T-helper 2 cell treated with Interferon-gamma antibody and Interleukin-4, amounts not matched to agents 5 μg/mL and 100 μg/mL, for 36 hours (primary cell): ENCODE measurements at regions not wholly inside any gene's neighbourhood (a gene's known extent, or its start where the extent isn't known, plus 50 kb on each side); places are given as distances from the start of the nearest gene placed in this dataset.

Experiments used
- DNase-seq: peaks from one replicate; pipeline ENCODE4 v3.0.0; 2021; ENCODE audit warnings: low spot score
- H3K27ac Mint-ChIP-seq: one replicate; pipeline ENCODE4 v1.8.0; 2021; ENCODE audit warnings: mild to moderate bottlenecking, mixed read lengths
- H3K27me3 Mint-ChIP-seq: one replicate; pipeline ENCODE4 v1.8.0; 2021; ENCODE audit warnings: low read depth, mixed read lengths
- H3K36me3 Mint-ChIP-seq: one replicate; pipeline ENCODE4 v1.8.0; 2021; ENCODE audit warnings: low read depth, mixed read lengths
- H3K4me1 Mint-ChIP-seq: one replicate; pipeline ENCODE4 v1.8.0; 2021; ENCODE audit warnings: low read depth, mixed read lengths
- H3K4me3 Mint-ChIP-seq: one replicate; pipeline ENCODE4 v1.8.0; 2022; ENCODE audit warnings: mild to moderate bottlenecking, moderate library complexity, mixed read lengths
- H3K9me3 Mint-ChIP-seq: one replicate; pipeline ENCODE4 v1.8.0; 2021; ENCODE audit warnings: mixed read lengths

DNA sequence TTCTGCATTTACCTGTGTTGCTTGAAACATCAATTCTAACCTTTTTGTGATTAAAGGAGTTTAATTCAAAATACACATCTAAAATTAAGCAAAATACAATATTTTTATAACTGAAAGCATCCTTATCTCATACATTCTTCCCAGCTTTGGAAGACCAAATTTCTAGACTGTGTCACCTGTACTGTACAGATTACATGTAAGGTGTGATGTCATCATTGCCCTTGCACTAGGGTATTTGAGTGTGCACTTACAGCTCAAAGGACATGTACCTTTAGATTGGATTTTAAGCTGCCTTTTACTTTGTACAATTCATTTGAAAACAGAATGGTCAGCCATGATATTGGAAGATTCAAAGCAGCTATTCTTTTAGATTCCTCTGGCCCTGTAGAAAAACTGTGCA lies 932.8 kb upstream of the POU3F3 start:
- no peak for DNase-seq
- H3K27ac Mint-ChIP-seq = no peak overlapping the region
- H3K9me3 Mint-ChIP-seq = peaks cover 14% of the 10 kb centered on the region
- no peaks in the 10 kb centered on the region for H3K27me3 Mint-ChIP-seq
- no peak overlapping the region for H3K4me3 Mint-ChIP-seq
- no peaks in the 10 kb centered on the region for H3K4me1 Mint-ChIP-seq
- no peaks in the 10 kb centered on the region for H3K36me3 Mint-ChIP-seq

DNA sequence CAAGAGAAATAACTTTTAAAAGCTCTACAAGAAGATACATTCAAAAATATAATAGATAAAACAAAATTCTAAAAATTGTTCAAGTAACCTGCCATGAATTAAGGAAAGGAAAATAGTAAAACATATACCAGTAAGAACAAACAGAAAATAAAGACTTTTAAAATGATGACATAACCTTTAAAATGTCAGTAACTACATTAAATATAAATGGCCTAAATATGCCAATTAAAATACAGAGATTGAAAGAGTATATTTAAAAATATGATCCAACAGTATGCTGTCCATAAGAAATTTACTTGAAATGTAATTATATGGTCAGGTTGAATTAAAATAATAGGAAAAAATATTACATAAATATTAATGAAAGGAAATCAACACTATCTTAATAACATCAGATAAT lies 911.7 kb upstream of the POU3F3 start:
- no peak overlapping the region for H3K27ac Mint-ChIP-seq
- H3K4me1 Mint-ChIP-seq = no peaks in the 10 kb centered on the region
- no peaks in the 10 kb centered on the region for H3K36me3 Mint-ChIP-seq
- H3K27me3 Mint-ChIP-seq = no peaks in the 10 kb centered on the region
- no peak for DNase-seq
- no peak overlapping the region for H3K4me3 Mint-ChIP-seq
- peaks cover 12% of the 10 kb centered on the region for H3K9me3 Mint-ChIP-seq

DNA sequence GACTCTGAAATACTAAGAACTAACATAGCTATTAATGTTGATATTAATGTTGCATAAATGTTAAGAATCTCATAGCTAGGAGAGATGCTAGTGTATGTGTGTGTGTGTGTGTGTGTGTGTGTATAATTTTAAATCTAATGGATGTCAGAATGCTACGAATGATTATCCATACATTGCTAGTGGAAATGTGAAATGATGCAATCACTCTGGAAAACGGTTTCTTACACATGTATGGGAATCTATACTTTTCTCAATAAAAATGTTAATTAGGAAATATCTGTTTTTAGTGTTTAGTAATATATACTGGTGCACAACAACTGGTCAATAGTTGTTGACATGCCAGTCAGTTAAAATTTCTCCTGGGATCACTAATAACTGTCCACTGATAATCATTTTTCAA lies 908.8 kb upstream of the POU3F3 start:
- no peak for DNase-seq

GRCh38 chr2:103959174-103960128 lies 894.5 kb upstream of the POU3F3 start:
- Mint-ChIP-seq H3K9me3 (peaks cover 7% of the 10 kb centered on the region), H3K27ac (no peak overlapping the region), H3K4me1 (no peaks in the 10 kb centered on the region)

More for the DNA sequence above, 908.8 kb upstream of the POU3F3 start:
- Mint-ChIP-seq H3K36me3 (no peaks in the 10 kb centered on the region), H3K27ac (no peak overlapping the region), H3K4me1 (no peaks in the 10 kb centered on the region), H3K9me3 (peaks cover 11% of the 10 kb centered on the region), H3K27me3 (no peaks in the 10 kb centered on the region), H3K4me3 (no peak overlapping the region)

GRCh38 chr2:103960129-103960513 lies 893.8 kb upstream of the POU3F3 start:
- H3K36me3 Mint-ChIP-seq = no peaks in the 10 kb centered on the region
- DNase-seq = no peak
- H3K4me1 Mint-ChIP-seq = no peaks in the 10 kb centered on the region
- H3K27me3 Mint-ChIP-seq = no peaks in the 10 kb centered on the region
- H3K27ac Mint-ChIP-seq = no peak overlapping the region
- H3K9me3 Mint-ChIP-seq = peaks cover 7% of the 10 kb centered on the region
- H3K4me3 Mint-ChIP-seq = no peak overlapping the region

More at GRCh38 chr2:103959174-103960128, 894.5 kb upstream of the POU3F3 start:
- Mint-ChIP-seq H3K27me3 (no peaks in the 10 kb centered on the region), H3K36me3 (no peaks in the 10 kb centered on the region), H3K4me3 (no peak overlapping the region)
- DNase-seq = no peak

DNA sequence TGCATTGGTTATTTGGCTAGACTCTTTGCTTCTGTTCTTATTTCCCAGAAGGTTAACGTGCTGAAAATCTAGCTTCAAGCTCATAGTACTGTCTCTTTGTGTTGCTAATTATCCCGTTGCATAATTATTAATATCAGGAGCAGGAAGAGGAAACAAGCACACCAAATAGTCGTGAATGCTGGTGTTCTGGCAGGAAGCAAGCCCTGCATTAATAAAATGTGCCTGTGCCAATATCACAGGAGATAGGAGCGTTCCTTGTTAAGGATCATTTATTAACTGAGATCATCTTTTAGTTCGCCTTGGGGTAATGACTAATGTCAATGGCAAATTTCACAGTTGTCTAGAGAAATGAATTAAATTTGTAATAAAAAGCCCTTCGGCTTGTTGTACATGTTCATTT lies 893.0 kb upstream of the POU3F3 start:
- Mint-ChIP-seq H3K4me3 (no peak overlapping the region), H3K27ac (no peak overlapping the region), H3K4me1 (no peaks in the 10 kb centered on the region), H3K36me3 (no peaks in the 10 kb centered on the region), H3K27me3 (no peaks in the 10 kb centered on the region), H3K9me3 (peaks cover 7% of the 10 kb centered on the region)
- DNase-seq = no peak

DNA sequence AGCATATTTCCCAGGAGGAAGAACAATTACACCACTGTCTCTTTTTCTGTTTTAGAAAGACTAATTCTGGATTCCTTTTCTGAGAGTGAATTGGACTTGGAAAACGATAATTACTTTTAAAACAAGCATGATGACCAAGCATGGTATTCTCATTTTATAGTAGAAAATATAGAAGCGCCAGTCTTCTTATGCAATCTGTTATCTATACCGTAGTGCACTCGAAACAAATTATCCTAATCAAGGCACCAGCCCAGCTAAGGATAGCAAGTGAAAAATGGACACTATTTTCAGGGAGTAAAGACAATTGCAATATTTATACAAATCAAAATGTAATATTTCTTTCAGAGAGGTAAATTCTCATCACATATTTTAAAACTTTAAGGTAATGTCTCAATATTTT lies 892.1 kb upstream of the POU3F3 start:
- H3K36me3 Mint-ChIP-seq = no peaks in the 10 kb centered on the region
- H3K4me1 Mint-ChIP-seq = no peaks in the 10 kb centered on the region
- no peaks in the 10 kb centered on the region for H3K27me3 Mint-ChIP-seq
- H3K4me3 Mint-ChIP-seq = no peak overlapping the region
- H3K9me3 Mint-ChIP-seq = peaks cover 7% of the 10 kb centered on the region
- no peak overlapping the region for H3K27ac Mint-ChIP-seq
- DNase-seq = no peak

- no peak for DNase-seq
- Mint-ChIP-seq H3K9me3 (peaks cover 7% of the 10 kb centered on the region), H3K4me3 (no peak overlapping the region), H3K4me1 (no peaks in the 10 kb centered on the region), H3K36me3 (no peaks in the 10 kb centered on the region), H3K27me3 (no peaks in the 10 kb centered on the region), H3K27ac (no peak overlapping the region)
These were observed 891.2 kb upstream of the POU3F3 start for GRCh38 chr2:103962670-103963069.

DNA sequence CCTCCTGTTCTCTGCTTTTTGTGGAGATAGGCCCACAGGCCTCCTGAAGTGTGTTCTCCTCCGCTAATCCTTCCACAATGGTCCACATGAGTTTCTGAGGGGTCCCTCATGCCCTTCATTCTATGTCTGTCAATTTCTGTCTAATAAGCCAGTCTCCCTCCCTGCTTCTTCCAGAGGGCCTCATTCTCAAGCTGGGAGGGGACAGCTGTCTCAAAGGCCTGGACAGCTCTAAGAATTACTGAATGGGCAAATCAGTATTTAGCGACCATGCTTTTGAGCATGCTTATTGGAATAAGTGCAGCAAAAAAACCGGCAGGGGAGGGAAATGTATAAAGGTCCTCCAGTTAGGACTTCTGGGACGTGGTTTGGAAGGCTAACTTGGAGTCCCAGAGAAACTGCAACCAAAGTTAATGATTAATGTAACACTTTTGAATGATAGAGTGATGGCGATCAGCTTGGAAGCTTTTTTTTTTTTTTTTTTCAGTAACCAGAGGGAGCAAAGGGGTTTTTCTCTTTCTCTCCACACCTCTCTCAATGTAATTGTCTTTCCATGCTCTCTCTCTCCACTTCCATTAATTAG lies 890.7 kb upstream of the POU3F3 start:
- no peak for DNase-seq
- peaks cover 7% of the 10 kb centered on the region for H3K9me3 Mint-ChIP-seq
- H3K4me1 Mint-ChIP-seq = no peaks in the 10 kb centered on the region
- H3K27me3 Mint-ChIP-seq = no peaks in the 10 kb centered on the region
- no peak overlapping the region for H3K4me3 Mint-ChIP-seq
- H3K36me3 Mint-ChIP-seq = no peaks in the 10 kb centered on the region
- H3K27ac Mint-ChIP-seq = no peak overlapping the region

GRCh38 chr2:103977241-103977640 lies 876.7 kb upstream of the POU3F3 start:
- DNase-seq = no peak
- H3K9me3 Mint-ChIP-seq = no peaks in the 10 kb centered on the region
- no peak overlapping the region for H3K4me3 Mint-ChIP-seq
- no peaks in the 10 kb centered on the region for H3K27me3 Mint-ChIP-seq
- no peaks in the 10 kb centered on the region for H3K4me1 Mint-ChIP-seq
- no peaks in the 10 kb centered on the region for H3K36me3 Mint-ChIP-seq
- no peak overlapping the region for H3K27ac Mint-ChIP-seq

GRCh38 chr2:103977668-103978067 lies 876.2 kb upstream of the POU3F3 start:
- Mint-ChIP-seq H3K4me1 (no peaks in the 10 kb centered on the region), H3K36me3 (no peaks in the 10 kb centered on the region), H3K27ac (no peak overlapping the region), H3K9me3 (peaks cover under 1% of the 10 kb centered on the region), H3K4me3 (no peak overlapping the region), H3K27me3 (no peaks in the 10 kb centered on the region)
- no peak for DNase-seq

DNA sequence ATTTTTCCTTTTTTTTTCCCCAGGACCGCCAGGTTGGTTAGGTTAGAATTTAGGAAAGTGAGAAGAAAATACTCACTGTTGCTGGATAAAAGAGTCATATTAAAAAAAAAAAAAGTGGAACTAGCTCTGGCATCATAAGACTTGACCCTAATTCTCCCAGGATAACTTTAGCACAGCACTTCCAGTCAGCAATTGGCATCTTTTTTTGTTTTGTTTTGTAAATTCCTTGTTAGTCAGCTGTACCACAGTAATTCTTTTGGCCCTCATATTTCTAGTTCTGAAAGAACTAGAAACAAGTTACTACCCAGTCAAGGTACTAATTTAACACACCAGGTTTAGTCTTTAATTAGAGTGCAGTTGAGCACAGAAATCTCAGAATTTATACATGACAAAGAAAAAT lies 873.5 kb upstream of the POU3F3 start:
- no peaks in the 10 kb centered on the region for H3K36me3 Mint-ChIP-seq
- no peak overlapping the region for H3K4me3 Mint-ChIP-seq
- H3K27me3 Mint-ChIP-seq = no peaks in the 10 kb centered on the region

DNA sequence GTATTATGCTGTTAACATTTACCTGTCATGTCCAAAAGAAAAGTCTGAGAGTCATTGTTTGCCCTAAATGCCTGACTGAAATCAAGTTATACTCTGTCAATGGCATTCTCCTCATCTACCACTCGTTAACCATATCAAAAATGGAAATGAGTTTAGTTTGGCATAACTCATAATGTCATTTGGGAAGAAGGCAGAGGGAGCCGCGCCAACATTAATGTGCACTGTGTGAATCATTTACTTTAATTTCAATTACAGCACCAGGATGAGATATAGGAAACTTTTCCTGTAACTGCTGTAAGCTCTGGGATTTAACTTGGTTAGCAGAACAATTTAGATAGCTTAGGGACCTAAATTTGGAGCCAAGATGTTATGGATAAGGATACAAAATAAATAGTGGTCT lies 871.2 kb upstream of the POU3F3 start:
- H3K36me3 Mint-ChIP-seq = no peaks in the 10 kb centered on the region
- H3K4me1 Mint-ChIP-seq = no peaks in the 10 kb centered on the region
- no peak overlapping the region for H3K4me3 Mint-ChIP-seq
- peaks cover 14% of the 10 kb centered on the region for H3K9me3 Mint-ChIP-seq
- no peak overlapping the region for H3K27ac Mint-ChIP-seq
- H3K27me3 Mint-ChIP-seq = no peaks in the 10 kb centered on the region
- no peak for DNase-seq

More for the DNA sequence above, 873.5 kb upstream of the POU3F3 start:
- H3K9me3 Mint-ChIP-seq = peaks cover 8% of the 10 kb centered on the region
- no peak overlapping the region for H3K27ac Mint-ChIP-seq
- H3K4me1 Mint-ChIP-seq = no peaks in the 10 kb centered on the region
- no peak for DNase-seq

DNA sequence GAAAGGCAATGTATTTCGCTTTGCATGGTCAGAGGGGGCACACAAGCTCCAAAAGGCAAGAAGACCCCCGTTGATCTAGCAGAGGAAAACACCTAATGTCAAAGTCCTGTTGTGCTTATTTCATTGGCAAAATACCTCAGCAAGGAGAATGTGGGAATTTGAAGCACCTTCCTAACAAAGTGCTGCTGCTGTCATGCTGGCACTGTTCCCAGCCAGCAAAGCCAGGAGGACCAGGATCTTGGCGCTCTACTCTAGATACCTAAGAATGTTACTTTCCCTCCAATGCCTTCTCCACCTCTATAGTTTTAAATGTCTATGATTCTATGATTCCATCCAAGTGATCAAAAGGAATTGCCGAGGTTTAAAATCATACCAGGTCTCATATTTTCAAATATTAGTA lies 867.9 kb upstream of the POU3F3 start:
- H3K4me1 Mint-ChIP-seq = no peaks in the 10 kb centered on the region
- H3K27me3 Mint-ChIP-seq = no peaks in the 10 kb centered on the region
- H3K36me3 Mint-ChIP-seq = no peaks in the 10 kb centered on the region
- DNase-seq = no peak
- no peak overlapping the region for H3K4me3 Mint-ChIP-seq
- H3K27ac Mint-ChIP-seq = no peak overlapping the region
- peaks cover 22% of the 10 kb centered on the region for H3K9me3 Mint-ChIP-seq
